Stimulated activated CD8-positive, alpha-beta memory T cell treated with anti-CD3 and anti-CD28 coated beads, Interleukin-4, amount 100 ng/mL, for 24 hours (primary cell): ENCODE measurements at regions not wholly inside any gene's neighbourhood (a gene's known extent, or its start where the extent isn't known, plus 50 kb on each side); places are given as distances from the start of the nearest gene placed in this dataset.

ENCODE experiments used
- DNase-seq: peaks from one replicate; pipeline ENCODE4 v3.0.0-alpha.2; 2020; ENCODE audit warnings: low read depth

- no peak for DNase-seq
Observed at GRCh38 chr22:49208768-49209252, 618.9 kb downstream of the BRD1 start.

- no peak for DNase-seq
Observed at GRCh38 chr22:49208004-49208402, 619.7 kb downstream of the BRD1 start.

GRCh38 chr22:49207008-49208003 is 620.4 kb downstream of the BRD1 start:
- no peak for DNase-seq

- DNase-seq: no peak
Observed at GRCh38 chr22:49206281-49206680, 621.4 kb downstream of the BRD1 start.

GRCh38 chr22:49205483-49205800 is 622.2 kb downstream of the BRD1 start:
- no peak for DNase-seq

GRCh38 chr22:49204599-49205482 is 622.8 kb downstream of the BRD1 start:
- DNase-seq: no peak

- DNase-seq: no peak
Observed at GRCh38 chr22:49203859-49204598, 623.6 kb downstream of the BRD1 start.

GRCh38 chr22:49203091-49203858 is 624.4 kb downstream of the BRD1 start:
- no peak for DNase-seq

GRCh38 chr22:49202226-49202625 is 625.4 kb downstream of the BRD1 start:
- no peak for DNase-seq

- DNase-seq: no peak
Observed at GRCh38 chr22:49201046-49201970, 626.4 kb downstream of the BRD1 start.

- no peak for DNase-seq
Observed at GRCh38 chr22:49199224-49199623, 628.4 kb downstream of the BRD1 start.

GRCh38 chr22:49198705-49199084 is 629.0 kb downstream of the BRD1 start:
- no peak for DNase-seq

GRCh38 chr22:49197986-49198704 is 629.5 kb downstream of the BRD1 start:
- DNase-seq: no peak

GRCh38 chr22:49197505-49197904 is 630.2 kb downstream of the BRD1 start:
- DNase-seq: no peak

GRCh38 chr22:49196046-49196511 is 631.6 kb downstream of the BRD1 start:
- no peak for DNase-seq

- no peak for DNase-seq
Observed at GRCh38 chr22:49195636-49196035, 632.0 kb downstream of the BRD1 start.

GRCh38 chr22:49193901-49194465 is 633.7 kb downstream of the BRD1 start:
- DNase-seq: no peak

GRCh38 chr22:49193348-49193747 is 634.3 kb downstream of the BRD1 start:
- DNase-seq: no peak

- DNase-seq: no peak
Observed at GRCh38 chr22:49192857-49193250, 634.8 kb downstream of the BRD1 start.
